Mammary epithelial cell (primary cell): ENCODE measurements at regions not wholly inside any gene's neighbourhood (a gene's known extent, or its start where the extent isn't known, plus 50 kb on each side); places are given as distances from the start of the nearest gene placed in this dataset.

Source experiments
- EZH2 ChIP-seq: IDR thresholded peaks from 2 replicates; pipeline ENCODE4 v1.6.1; 2012; ENCODE audit warnings: low read length, inconsistent platforms, borderline replicate concordance
- TF ChIP-seq, protein P1 (sequence below), 2 donors: IDR thresholded peaks in 1 of 2; conservative IDR thresholded peaks in 1 of 2; 2 replicates each; pipeline ENCODE4 v1.5.1; 2011 to 2012; ENCODE audit warnings: inconsistent platforms in 2 of 2, low read length in 2 of 2, mild to moderate bottlenecking in 2 of 2, control low read depth in 1 of 2, low read depth in 1 of 2; ENCODE audit not compliant: insufficient read depth in 1 of 2; ENCODE audit errors: extremely low read depth in 1 of 2

GRCh38 chr12:124436366-124436765 is 131.0 kb downstream of the NCOR2 start:
- TF ChIP-seq, protein P1, sequence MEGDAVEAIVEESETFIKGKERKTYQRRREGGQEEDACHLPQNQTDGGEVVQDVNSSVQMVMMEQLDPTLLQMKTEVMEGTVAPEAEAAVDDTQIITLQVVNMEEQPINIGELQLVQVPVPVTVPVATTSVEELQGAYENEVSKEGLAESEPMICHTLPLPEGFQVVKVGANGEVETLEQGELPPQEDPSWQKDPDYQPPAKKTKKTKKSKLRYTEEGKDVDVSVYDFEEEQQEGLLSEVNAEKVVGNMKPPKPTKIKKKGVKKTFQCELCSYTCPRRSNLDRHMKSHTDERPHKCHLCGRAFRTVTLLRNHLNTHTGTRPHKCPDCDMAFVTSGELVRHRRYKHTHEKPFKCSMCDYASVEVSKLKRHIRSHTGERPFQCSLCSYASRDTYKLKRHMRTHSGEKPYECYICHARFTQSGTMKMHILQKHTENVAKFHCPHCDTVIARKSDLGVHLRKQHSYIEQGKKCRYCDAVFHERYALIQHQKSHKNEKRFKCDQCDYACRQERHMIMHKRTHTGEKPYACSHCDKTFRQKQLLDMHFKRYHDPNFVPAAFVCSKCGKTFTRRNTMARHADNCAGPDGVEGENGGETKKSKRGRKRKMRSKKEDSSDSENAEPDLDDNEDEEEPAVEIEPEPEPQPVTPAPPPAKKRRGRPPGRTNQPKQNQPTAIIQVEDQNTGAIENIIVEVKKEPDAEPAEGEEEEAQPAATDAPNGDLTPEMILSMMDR (conservative IDR thresholded peaks at IDR 0.05 in 1 of 2, IDR thresholded peaks at IDR 0.05 in 1 of 2; ENCODE audit: extremely low read depth in 1 of 2, insufficient read depth in 1 of 2, low read depth in 1 of 2, low read length in 2 of 2) = no peak
- no peak for TF ChIP-seq EZH2
